HUES64 (cell line): ENCODE measurements at regions not wholly inside any gene's neighbourhood (a gene's known extent, or its start where the extent isn't known, plus 50 kb on each side); places are given as distances from the start of the nearest gene placed in this dataset.

Experiments used
- H3K27ac ChIP-seq: 2 replicates; pipeline ENCODE4 v1.7.0; 2013; ENCODE audit warnings: low read depth, low read length, inconsistent platforms
- H3K27me3 ChIP-seq: 2 replicates; pipeline ENCODE4 v1.6.1; 2013; ENCODE audit warnings: mild to moderate bottlenecking, low read length; ENCODE audit not compliant: insufficient read depth
- H3K36me3 ChIP-seq: 2 replicates; pipeline ENCODE4 v1.6.1; 2013; ENCODE audit warnings: mild to moderate bottlenecking, low read length; ENCODE audit not compliant: insufficient read depth
- H3K4me1 ChIP-seq: 2 replicates; pipeline ENCODE4 v1.6.1; 2013; ENCODE audit warnings: mild to moderate bottlenecking, low read length, moderate library complexity; ENCODE audit not compliant: insufficient read depth
- H3K4me3 ChIP-seq: 2 replicates; pipeline ENCODE4 v1.5.1; 2013; ENCODE audit warnings: mild to moderate bottlenecking, low read length, moderate library complexity
- H3K9ac ChIP-seq: 2 replicates; pipeline ENCODE4 v1.6.1; 2013; ENCODE audit warnings: mild to moderate bottlenecking, low read depth, low read length
- H3K9me3 ChIP-seq: 2 replicates; pipeline ENCODE4 v1.6.1; 2013; ENCODE audit warnings: low read depth, low read length; ENCODE audit not compliant: insufficient read depth
- WGBS: fragments of 150-250, 120-280 bp; methylation state at CpG from one replicate; pipeline ENCODE4 v1.1.7; 2013; ENCODE audit warnings: missing lambda C conversion rate; 5-methylcytosine and 5-hydroxymethylcytosine counted together

- no peaks in the 10 kb centered on the region for H3K36me3 ChIP-seq
- no peaks in the 10 kb centered on the region for H3K27me3 ChIP-seq
- no peaks in the 10 kb centered on the region for H3K4me1 ChIP-seq
- H3K9me3 ChIP-seq = no peaks in the 10 kb centered on the region
- H3K9ac ChIP-seq = no peak overlapping the region
- no peak overlapping the region for H3K4me3 ChIP-seq
- 81% methylated on average over 2 of the region's 2 CpGs for WGBS
- no peak overlapping the region for H3K27ac ChIP-seq
These were observed 414.9 kb upstream of the ACO1 start for GRCh38 chr9:31969552-31969951.

GRCh38 chr9:31983895-31984294 is 400.5 kb upstream of the ACO1 start:
- H3K9me3 ChIP-seq = peaks cover 12% of the 10 kb centered on the region; the same call in 1 of the 2 replicates
- H3K4me1 ChIP-seq = no peaks in the 10 kb centered on the region
- H3K36me3 ChIP-seq = no peaks in the 10 kb centered on the region
- no peaks in the 10 kb centered on the region for H3K27me3 ChIP-seq
- 87% methylated on average over 1 of the region's 1 CpG for WGBS
- no peak overlapping the region for H3K27ac ChIP-seq
- H3K9ac ChIP-seq = no peak overlapping the region
- H3K4me3 ChIP-seq = no peak overlapping the region

DNA sequence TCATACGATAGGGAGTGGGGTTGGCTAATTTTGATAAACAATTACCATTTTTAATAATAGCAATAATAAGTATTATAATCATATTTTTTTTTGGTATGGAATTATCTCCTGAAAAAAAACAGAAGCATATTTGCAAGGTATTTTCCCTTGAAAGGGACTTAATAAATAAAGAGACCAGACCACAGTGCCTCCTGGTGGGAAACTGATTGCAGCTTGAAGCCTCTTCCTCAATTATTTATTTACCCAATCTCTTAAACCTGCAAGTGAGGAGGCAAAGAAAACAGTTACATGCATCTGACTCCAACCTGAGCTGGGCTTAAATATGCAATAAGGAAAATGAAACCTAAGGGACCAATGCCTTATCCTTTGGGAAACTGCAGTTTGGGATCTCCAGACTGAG is 388.1 kb upstream of the ACO1 start:
- H3K9ac ChIP-seq = no peak overlapping the region
- no peaks in the 10 kb centered on the region for H3K9me3 ChIP-seq
- H3K4me1 ChIP-seq = no peaks in the 10 kb centered on the region
- WGBS = no CpG with 5 or more reads among the region's 1 CpG
- H3K36me3 ChIP-seq = no peaks in the 10 kb centered on the region
- H3K4me3 ChIP-seq = no peak overlapping the region
- H3K27me3 ChIP-seq = no peaks in the 10 kb centered on the region
- no peak overlapping the region for H3K27ac ChIP-seq

DNA sequence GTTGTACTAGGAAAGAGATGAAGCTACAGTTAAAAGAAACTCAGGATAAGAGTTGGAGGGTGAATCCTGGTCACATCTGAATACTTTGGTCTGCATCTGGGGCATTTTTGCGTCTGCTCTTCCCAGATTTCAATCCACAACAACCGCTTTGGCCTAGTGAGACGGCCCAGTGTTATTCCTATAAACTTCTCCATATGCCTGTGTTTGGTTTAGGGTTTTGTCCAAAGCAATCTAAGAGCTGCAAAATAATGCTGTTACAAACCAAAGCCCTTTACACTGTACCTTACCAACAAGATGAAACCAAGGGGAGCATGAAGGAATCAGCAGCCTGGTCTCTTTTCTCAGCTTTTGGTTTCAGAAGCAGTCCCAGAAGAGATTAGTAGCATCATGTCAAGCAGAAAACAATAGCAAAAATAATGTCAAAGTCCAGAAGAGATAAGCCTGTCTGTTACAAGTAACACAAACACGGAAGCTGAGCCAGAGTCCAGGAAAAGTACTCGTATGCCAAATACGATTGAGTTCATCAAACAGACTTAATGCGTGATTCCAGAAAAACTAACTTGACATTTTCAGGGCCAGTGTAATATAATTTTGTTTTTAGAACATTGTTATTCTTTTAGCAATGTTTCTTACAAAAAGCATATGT is 379.9 kb upstream of the ACO1 start:
- Histone ChIP-seq H3K9ac (no peak overlapping the region), H3K36me3 (no peaks in the 10 kb centered on the region), H3K27ac (no peak overlapping the region), H3K27me3 (no peaks in the 10 kb centered on the region), H3K9me3 (no peaks in the 10 kb centered on the region), H3K4me1 (no peaks in the 10 kb centered on the region), H3K4me3 (no peak overlapping the region)
- 98% methylated on average over 7 of the region's 7 CpGs for WGBS

DNA sequence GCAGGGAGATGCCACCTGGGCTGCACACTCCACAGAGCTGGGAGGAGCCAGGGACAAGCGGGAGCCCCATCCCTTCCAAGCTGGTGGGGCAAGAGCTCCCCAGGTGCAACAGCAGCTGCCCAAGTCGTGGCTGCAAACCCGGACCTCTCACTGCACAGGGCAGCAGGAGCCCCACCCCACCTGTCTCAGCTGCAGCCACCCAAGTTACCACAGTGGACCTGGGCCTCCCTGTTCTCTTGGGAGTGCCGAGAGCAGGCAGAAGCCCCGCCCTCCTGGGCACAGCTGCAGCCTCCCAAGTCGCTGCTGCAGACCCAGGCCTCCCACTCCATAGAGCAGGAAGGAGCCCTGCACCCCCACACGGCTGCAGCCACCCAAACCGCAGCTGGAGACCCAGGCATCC is 374.1 kb upstream of the ACO1 start:
- H3K9me3 ChIP-seq = 0 out of 2 replicates have a peak, but pooled peaks cover 3% of the 10 kb centered on the region
- H3K36me3 ChIP-seq = no peaks in the 10 kb centered on the region
- no peaks in the 10 kb centered on the region for H3K4me1 ChIP-seq
- H3K27ac ChIP-seq = no peak overlapping the region
- whole genome bisulfite sequencing = 94% methylated on average over 8 of the region's 8 CpGs
- H3K9ac ChIP-seq = no peak overlapping the region
- H3K4me3 ChIP-seq = no peak overlapping the region
- H3K27me3 ChIP-seq = no peaks in the 10 kb centered on the region

DNA sequence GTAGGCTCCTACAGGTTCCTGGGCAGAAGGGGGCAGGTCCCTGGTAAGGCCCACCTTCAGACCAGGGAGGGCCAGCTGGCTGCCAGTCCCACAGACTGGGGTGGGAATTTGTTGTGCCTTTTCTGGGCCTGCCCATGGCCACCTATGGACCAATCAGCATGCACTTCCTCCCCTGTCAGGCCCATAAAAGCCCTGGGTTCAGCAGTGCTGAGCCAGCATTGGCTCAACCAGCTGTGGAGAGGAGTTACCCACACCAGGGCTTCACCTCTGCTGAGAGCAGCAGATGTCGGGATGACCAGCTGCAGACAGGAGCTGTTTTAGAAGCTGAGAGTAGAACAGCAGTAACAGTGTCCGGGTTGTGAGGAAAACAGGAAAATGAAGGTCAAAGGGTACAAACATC is 373.4 kb upstream of the ACO1 start:
- H3K27me3 ChIP-seq = no peaks in the 10 kb centered on the region
- H3K4me1 ChIP-seq = no peaks in the 10 kb centered on the region
- no peaks in the 10 kb centered on the region for H3K36me3 ChIP-seq
- no peak overlapping the region for H3K4me3 ChIP-seq
- H3K9ac ChIP-seq = no peak overlapping the region
- no peak overlapping the region for H3K27ac ChIP-seq
- 95% methylated on average over 2 of the region's 2 CpGs for WGBS
- 0 out of 2 replicates have a peak, but pooled peaks cover 3% of the 10 kb centered on the region for H3K9me3 ChIP-seq

- WGBS = 89% methylated on average over 5 of the region's 5 CpGs
- Histone ChIP-seq H3K9ac (no peak overlapping the region), H3K27ac (no peak overlapping the region), H3K36me3 (no peaks in the 10 kb centered on the region), H3K4me3 (no peak overlapping the region), H3K4me1 (no peaks in the 10 kb centered on the region), H3K9me3 (peaks cover 4% of the 10 kb centered on the region; the same call in 1 of the 2 replicates), H3K27me3 (no peaks in the 10 kb centered on the region)
These were observed 368.6 kb upstream of the ACO1 start for GRCh38 chr9:32015795-32016194.

DNA sequence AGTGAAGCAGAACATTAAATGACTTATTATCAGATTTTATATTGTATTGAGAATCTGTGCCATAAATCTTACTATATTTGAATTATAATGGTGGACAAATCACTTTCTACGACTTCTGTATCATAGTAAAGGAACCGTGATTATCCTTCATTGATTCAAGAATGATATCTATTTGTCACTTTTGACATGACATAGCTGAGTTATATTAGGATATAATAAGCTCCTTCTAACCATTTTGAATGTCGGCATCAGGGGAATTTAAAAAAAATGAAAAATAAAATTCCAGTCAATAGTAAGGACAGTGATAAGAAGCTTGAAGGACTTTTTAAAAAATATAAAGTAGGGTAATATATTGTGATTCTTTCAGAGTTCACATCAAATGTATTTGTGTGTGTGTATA is 338.9 kb upstream of the ACO1 start:
- no CpG with 5 or more reads among the region's 3 CpGs for WGBS
- no peak overlapping the region for H3K9ac ChIP-seq

GRCh38 chr9:32067261-32067660 is 317.2 kb upstream of the ACO1 start:
- Histone ChIP-seq H3K4me3 (no peak overlapping the region), H3K9me3 (no peaks in the 10 kb centered on the region), H3K9ac (no peak overlapping the region), H3K4me1 (no peaks in the 10 kb centered on the region), H3K27ac (no peak overlapping the region), H3K27me3 (no peaks in the 10 kb centered on the region), H3K36me3 (no peaks in the 10 kb centered on the region)
- no CpG with 5 or more reads among the region's 1 CpG for WGBS

More for the DNA sequence above, 338.9 kb upstream of the ACO1 start:
- Histone ChIP-seq H3K36me3 (no peaks in the 10 kb centered on the region), H3K4me3 (no peak overlapping the region), H3K4me1 (no peaks in the 10 kb centered on the region), H3K27me3 (no peaks in the 10 kb centered on the region), H3K9me3 (no peaks in the 10 kb centered on the region), H3K27ac (no peak overlapping the region)

DNA sequence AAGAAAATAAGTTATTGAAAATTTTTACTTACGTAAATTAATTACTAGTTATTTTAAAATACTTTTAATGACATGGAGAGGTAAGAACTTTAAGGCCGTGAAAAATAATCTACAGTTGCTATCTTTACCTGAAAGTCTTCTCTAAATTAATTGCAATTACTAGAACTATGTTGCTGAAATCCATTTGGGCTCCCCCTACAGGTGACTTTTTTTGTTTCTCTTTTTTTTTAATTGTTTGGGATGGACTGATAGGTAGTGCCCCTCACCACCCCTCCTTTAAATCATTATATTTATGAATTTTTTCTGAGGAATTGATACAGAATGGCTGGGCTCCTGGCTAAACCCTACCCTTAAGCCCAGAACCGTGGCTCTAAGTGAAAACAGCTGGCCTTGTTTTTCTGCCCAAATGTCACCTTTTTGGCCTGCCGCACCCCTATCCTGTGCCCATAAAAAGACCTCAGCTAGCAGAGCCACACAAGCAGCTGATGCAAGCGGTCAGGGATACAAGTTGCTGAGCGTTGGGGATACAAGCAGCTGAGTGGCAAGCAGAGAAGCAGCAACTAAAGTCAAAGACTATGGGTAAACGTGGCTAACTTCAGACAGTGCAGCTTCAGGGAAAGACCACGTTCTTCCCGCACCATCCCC is 315.2 kb upstream of the ACO1 start:
- H3K9me3 ChIP-seq = no peaks in the 10 kb centered on the region
- no peak overlapping the region for H3K9ac ChIP-seq
- 81% methylated on average over 7 of the region's 9 CpGs for WGBS
- H3K27ac ChIP-seq = no peak overlapping the region
- no peaks in the 10 kb centered on the region for H3K36me3 ChIP-seq
- H3K27me3 ChIP-seq = no peaks in the 10 kb centered on the region
- no peak overlapping the region for H3K4me3 ChIP-seq
- H3K4me1 ChIP-seq = no peaks in the 10 kb centered on the region

DNA sequence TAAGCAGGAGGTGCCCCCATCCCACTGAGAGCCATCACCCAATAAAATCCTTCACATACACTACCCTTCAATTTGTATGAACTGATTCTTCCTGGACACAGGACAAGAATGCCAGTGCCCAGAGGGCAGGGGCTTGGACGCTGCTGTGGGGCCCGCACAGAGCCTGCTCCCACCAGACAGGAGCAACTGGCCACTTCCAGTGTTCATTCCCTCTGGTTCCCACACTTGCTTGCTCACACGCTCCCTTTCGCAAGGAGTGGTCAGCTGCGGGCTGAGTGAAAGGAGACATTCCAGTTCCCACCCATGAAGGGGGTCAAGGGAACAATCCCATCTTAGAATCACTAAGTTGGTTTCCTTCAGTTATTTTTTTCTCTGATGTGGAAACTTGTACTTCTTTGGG is 314.5 kb upstream of the ACO1 start:
- H3K27me3 ChIP-seq = no peaks in the 10 kb centered on the region
- no peak overlapping the region for H3K9ac ChIP-seq
- H3K9me3 ChIP-seq = 0 out of 2 replicates have a peak, but pooled peaks cover 3% of the 10 kb centered on the region
- H3K4me3 ChIP-seq = no peak overlapping the region
- no peaks in the 10 kb centered on the region for H3K36me3 ChIP-seq
- H3K27ac ChIP-seq = no peak overlapping the region
- no peaks in the 10 kb centered on the region for H3K4me1 ChIP-seq
- over 99% methylated on average over 5 of the region's 5 CpGs for WGBS
